AG04449 (cell line): ENCODE measurements at regions not wholly inside any gene's neighbourhood (a gene's known extent, or its start where the extent isn't known, plus 50 kb on each side); places are given as distances from the start of the nearest gene placed in this dataset.

Experiments used
- CTCF ChIA-PET: fragments of 350-600 bp; formaldehyde crosslinking; extraction: SDS; loops from one replicate; lab custom pipeline; 2021; ENCODE audit warnings: antibody characterized with exemption; lab: Yijun Ruan, JAX
- POLR2A ChIA-PET: fragments of 400-600, 350-600 bp; formaldehyde crosslinking; extraction: SDS; loops from one replicate; lab custom pipeline; 2020; ENCODE audit warnings: antibody characterized with exemption, inconsistent platforms; lab: Yijun Ruan, JAX
- DNase-seq: peaks from one replicate; pipeline ENCODE4 v3.0.0-alpha.2; 2010; ENCODE audit warnings: low read depth, low spot score
- H3K4me3 ChIP-seq: 2 replicates; pipeline ENCODE4 v1.5.1; 2011; ENCODE audit warnings: low read depth, mild to moderate bottlenecking, control low read depth, low read length
- CTCF ChIP-seq: IDR thresholded peaks from one replicate; pipeline ENCODE4 v1.5.1; 2011; ENCODE audit warnings: mild to moderate bottlenecking, moderate library complexity, low read length, control low read depth, inconsistent platforms; ENCODE audit not compliant: insufficient read depth; ENCODE audit errors: missing control alignments

GRCh38 chr6:166765234-166765541 is 138.1 kb upstream of the RPS6KA2 start:
- POLR2A ChIA-PET = no interaction called here
- CTCF ChIA-PET = interaction anchor here (1.1 to 3.2 kb wide), 2 partner anchors 10 to 22 kb away, joined by 3 to 29 read pairs; no protein-coding TSS in a partner anchor
- no peak overlapping the region for H3K4me3 ChIP-seq
- TF ChIP-seq CTCF = no peak
- DNase-seq = no peak

- DNase-seq = no peak
- ChIA-PET CTCF (interaction anchor here (1.0 to 3.4 kb wide), 4 partner anchors 10 to 23 kb away, joined by 3 to 29 read pairs (median 13); no protein-coding TSS in a partner anchor), POLR2A (no interaction called here)
- TF ChIP-seq CTCF = no peak
- no peak overlapping the region for H3K4me3 ChIP-seq
Observed at GRCh38 chr6:166764473-166765233, 137.6 kb upstream of the RPS6KA2 start.

- ChIA-PET POLR2A (no interaction called here), CTCF (interaction anchor here (1.0 to 3.4 kb wide), 3 partner anchors 11 to 225 kb away, joined by 3 to 23 read pairs (median 9); no protein-coding TSS in a partner anchor)
- no peak for TF ChIP-seq CTCF
- H3K4me3 ChIP-seq = no peak overlapping the region
- DNase-seq = no peak
Observed at GRCh38 chr6:166763606-166764472, 136.8 kb upstream of the RPS6KA2 start.

- POLR2A ChIA-PET = no interaction called here
- CTCF ChIA-PET = interaction anchor here (3.4 kb wide), 1 partner anchor 13 kb away, joined by 23 read pairs; no protein-coding TSS in a partner anchor
- no peak for TF ChIP-seq CTCF
- H3K4me3 ChIP-seq = no peak overlapping the region
- no peak for DNase-seq
Observed at GRCh38 chr6:166761801-166762200, 134.8 kb upstream of the RPS6KA2 start.

GRCh38 chr6:166760288-166760687 is 133.2 kb upstream of the RPS6KA2 start:
- no peak overlapping the region for H3K4me3 ChIP-seq
- ChIA-PET CTCF (interaction anchor here (1.9 kb wide), 1 partner anchor 10 kb away, joined by 9 read pairs; no protein-coding TSS in a partner anchor), POLR2A (no interaction called here)
- no peak for DNase-seq
- TF ChIP-seq CTCF = no peak
